HG03442 (cell line): ENCODE measurements at regions not wholly inside any gene's neighbourhood (a gene's known extent, or its start where the extent isn't known, plus 50 kb on each side); places are given as distances from the start of the nearest gene placed in this dataset.

Experiments used
- ATAC-seq: cut with Tn5 transposase; IDR thresholded peaks from one replicate; pipeline ENCODE4 v1.9.1; 2021; ENCODE audit warnings: mild to moderate bottlenecking, moderate library complexity; ENCODE audit not compliant: unreplicated experiment

DNA sequence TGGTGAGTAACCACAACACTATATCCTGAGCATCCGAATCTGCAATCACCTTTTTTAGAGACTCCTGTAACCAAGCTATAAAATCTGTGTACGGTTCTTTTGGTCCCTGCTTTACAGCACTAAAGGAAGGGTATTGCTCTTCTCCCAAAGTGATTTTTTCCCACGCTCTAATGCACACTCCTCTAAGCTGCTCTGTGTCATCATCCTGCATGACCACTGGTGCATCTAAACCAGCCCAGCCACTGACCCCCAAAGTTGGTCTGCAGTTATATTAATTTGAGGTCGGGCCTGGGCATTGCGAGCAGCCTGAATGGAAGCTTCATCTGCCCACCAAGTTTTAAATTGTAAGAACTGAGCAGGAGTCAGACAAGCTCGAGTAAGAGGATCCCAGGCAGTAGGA, 480.0 kb downstream of the PTPRU start:
- no peak for ATAC-seq

DNA sequence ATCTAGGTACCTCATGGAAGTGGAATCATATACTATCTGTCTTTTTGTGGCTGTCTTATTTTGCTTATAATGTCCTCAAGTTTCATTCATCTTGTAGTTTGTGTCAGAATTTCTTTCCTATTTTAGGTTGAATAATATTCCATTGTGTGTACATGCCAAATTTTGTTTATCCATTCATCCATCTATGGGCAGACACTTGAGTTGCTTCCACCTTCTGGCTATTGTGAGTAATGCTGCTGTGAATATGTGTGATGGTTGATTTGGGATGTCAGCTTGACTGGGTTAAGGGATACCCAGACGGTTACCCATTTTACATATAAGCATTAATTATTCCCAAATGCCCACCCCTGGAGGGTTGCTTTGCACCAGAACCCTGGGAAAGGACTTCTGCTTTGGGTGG, 477.5 kb downstream of the PTPRU start:
- ATAC-seq: no peak

DNA sequence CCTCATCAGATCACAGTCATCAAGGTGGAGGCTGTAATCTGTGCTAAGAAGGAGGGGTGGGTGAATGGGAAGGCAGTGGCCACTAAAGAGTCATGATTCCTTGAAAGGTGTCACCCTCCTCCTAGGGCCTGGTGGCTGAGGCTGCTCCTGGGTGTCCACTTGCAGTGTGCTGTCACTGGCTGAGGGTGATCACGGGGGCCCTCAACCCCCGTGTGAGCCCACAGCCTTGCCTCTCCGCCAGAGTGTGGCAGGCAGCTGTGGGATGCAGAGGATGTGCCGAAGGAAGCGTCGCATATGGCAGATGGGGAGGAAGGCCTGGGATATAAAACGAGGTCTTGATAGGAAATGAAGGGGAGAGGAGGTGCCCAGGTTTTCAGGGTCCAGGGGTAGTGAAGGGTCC, 476.5 kb downstream of the PTPRU start:
- ATAC-seq: no peak

DNA sequence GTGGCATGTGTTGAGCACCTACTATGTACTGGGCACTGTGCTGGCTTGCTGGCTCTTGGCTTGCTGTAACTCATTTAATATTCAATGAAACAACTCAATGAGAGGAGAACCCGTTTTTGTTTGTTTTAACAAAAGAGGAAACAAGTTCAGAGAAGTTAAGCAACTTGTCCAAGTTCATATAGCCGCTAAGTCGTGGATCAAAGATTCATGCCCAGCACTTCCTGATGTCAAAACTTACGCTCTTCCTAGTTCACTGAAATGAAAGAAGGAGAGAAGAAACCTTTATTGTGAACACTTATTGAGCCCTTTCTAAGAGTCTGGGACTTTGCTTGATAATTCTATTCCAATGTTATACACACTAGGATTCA, 475.9 kb downstream of the PTPRU start:
- ATAC-seq: no peak

DNA sequence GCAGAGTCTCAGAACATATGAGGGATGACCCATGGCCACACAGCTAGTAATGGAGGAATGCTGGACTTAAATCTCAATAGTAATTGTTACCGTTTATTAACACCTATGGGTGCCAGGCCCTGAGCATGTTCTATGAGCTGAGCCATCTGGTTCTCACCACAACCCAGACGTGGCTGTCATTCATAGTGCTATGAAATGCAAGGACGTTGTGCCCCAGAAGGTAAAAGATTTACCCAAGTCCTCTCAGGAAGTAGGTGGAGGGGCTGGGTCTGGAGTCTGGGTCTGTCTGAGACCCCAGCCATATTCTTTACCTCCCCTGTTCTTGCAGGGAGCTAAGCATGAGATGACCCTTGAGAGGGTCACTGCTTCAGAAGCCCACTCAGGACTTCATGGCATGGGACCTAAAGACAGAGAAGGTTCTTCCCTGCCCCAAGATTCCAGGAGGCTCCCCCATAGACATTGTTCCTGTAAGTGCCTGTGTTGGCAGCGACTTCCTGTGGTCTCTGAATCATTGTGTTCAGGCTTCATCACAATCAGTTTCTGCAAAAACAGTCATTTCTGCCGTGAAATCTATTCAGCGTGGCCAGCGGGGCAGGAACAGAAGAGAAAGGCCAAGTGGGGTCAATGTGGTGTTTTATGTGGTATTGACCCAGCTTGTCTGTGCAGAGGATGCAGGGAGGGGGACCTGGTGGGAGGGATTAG, 475.4 kb downstream of the PTPRU start:
- peak; percentile 42 for ATAC-seq

DNA sequence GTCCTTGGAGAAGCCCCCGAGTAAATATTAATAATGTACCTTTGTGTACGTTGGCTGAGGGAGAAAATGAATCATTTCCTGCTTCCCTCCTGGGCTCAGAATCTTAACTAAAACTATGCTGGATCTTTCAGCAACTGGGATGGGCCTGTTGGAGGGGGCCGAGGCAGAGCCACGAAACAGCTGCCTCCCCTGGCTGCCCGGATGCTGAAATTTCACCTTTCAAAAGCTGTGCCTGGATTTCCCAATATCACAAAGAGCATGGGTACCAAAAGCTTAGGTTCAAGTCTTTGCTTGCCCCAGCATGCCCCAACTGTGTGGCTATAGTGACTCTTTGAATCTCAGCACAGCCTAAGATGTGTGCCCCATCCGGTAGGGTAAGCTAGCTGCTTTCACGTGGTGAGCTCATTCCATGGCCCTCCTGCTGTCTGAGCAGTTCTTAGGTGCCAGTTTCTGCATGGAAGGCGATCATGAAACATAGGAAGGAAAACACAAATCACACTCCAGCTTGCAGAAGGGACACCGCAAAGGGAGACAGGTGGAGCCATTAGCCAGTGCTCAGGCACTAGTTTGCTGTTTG, 473.5 kb downstream of the PTPRU start:
- ATAC-seq: no peak

DNA sequence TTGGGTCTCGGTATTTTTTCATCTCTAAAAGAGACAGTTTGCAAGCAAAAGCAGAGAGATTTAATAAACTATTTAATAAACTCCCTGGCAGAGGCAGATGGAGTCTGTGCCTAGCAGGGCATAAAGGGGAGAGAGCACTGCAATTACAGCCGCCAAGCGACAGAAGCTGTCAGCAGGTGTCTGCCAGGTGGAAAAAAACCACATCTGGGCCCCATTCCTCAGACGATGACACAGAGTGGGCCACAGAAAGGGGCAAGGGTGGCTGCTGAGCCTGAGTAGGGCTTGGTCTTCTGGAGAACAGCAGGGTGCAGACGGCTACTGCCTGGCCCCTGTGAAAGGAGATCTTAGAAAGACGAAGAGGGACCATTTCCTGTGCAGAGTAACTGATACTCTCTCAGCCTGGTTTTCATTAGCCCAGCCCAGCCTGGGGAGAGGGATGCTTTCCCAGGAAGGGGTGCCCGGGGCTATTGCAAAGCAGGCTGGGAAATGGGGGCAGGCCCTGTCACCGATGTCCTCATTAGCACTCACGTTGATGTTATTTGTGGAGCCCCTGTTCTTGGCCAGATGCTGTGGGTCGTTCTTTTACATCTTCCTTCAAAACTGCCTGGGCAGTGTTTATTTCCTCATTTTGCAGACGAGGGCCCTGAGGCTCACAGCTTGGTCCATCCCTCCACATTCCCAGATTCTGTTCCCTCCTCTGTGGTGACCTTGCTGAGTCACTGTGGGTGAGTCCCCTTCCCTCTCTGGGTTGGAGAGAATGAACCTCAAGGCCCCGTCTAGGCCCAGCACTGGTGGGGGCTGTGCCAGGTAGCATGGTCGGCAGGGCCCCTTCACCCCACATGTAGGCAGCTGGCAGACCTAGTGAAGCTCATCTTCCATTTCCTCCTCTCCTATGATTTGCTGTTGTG, 472.7 kb downstream of the PTPRU start:
- ATAC-seq: no peak

DNA sequence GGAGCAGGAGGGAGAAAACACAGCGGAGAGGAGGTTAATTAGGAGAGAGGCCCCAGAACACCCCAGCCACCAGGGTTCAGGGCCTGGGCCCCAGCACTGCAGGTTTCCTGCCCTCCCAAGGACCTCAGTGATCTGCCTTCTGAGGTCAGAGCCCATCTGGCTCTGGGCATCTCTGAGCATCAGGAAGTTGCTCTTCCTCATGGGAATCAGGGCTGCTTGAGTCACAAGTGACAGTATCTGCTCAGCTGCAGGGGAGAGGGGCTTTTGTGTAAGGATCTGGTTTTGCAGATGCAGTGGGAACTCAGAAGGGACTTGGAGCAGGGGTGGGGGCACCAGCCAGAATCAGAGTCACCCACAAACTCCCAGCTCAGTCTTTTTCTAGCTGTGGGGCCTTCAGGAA, 472.1 kb downstream of the PTPRU start:
- no peak for ATAC-seq

DNA sequence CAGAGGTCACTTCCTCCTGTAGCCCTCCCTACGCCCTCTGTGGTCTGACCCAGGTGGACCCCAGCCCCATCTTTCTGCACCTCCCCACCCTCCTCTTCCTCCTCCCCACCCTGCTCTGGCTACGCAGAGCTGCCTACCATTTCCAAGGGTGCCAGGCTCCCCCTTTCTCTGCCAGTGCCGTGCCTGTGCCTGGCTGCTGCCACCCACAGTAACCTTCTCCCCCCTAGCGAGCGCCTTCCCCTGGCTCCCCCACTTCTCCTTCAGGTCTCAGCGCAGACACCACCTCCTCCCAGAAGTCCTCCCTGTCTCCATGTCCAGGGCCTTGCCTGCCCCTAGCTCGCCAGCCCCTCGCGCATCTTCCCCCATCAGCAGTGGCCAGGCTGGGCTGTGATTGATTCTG, 471.5 kb downstream of the PTPRU start:
- no peak for ATAC-seq

DNA sequence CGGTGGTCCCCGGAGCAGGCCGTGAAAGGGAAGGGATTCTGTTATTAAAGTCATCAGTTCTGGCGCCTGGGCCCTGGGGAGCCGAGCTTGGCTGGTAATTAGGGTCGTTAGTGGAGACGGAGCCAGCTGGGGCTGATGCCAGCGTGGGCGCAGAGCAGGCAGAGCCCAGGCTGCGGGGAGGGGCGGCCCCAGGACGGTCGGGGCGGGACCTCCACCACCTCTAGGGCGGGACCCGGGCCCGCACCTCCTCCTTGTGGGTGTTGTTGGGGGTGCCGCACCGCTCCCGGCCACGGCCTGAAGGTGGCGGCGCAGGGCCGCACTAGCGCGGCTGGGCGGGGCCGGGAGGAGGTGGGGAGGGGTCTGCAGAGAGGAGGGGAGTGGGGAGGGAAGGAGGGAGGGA, 470.6 kb downstream of the PTPRU start:
- ATAC-seq: peak; percentile 39

DNA sequence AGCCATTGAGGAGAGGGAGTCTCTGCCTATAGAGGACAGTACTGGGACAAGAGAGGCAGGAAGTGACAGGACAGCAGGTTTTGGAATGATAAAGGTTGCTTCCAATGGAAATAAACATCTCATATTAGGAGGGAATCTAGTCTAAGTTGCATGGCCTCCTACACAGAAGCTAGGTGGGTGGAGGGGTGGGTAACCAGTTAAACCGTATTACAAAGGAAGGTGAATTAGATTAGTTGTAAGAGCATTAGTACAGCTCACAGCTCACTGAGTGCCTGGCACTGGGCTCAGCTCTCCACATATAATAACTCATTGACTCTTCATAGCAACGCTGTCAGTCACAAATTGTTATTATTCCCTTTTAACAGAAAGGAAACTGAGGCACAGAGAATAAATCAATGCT, 468.1 kb downstream of the PTPRU start:
- ATAC-seq: no peak

DNA sequence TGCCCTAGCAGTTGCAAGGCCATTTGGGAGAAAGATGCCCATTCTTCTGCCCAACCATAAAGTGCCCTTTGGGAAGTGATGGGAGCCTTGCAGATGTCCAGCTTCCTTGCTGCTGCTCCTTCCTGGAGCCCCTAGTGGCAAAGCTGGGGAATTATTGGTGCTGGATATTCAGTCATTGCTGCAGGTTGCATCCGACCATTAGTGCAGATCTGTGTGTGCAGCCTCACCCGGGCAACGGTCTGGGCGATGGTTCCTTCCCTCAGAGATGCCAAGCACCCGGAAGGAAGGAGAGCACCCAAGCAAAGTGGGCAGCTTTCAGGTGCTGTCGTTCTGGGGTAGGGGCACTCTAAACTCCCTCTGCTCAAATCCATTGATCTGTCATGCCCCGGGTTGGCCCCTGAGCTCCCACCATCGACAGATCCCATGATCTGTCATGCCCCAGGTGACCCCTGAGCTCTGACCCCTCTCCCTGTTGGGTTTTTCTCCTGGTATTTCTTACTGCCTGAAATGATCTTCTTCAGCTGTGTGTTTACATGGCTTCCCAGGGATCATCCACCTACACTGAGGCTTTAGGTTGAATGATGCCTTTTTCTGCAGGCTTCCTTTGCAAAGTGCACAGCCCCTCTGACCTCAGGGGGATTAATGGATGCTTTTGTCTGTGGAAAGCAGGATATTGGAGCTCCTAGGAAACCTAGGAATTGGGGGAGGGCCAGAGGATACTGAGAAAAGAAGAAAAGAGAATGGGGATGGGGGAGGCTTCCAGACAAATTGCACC, 467.5 kb downstream of the PTPRU start:
- ATAC-seq: no peak

DNA sequence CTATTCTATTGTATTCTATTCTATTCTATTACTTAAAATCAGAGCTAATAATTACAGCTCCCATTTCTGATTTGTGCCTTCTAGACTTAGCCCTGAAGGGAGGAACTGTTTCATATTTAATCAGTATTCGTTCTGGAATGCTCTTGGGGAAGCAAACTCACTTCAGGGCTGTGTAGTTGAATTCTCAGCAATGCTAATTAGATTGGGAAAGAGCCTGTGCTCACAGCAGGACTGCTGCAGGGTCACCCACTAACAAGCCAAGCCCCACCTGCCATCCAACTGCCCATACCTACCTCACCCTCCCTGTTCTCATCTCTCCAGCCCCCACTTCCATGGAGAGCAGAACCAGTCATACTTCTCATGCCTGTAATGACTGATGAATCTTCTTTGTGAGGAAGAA, 464.2 kb downstream of the PTPRU start:
- no peak for ATAC-seq

DNA sequence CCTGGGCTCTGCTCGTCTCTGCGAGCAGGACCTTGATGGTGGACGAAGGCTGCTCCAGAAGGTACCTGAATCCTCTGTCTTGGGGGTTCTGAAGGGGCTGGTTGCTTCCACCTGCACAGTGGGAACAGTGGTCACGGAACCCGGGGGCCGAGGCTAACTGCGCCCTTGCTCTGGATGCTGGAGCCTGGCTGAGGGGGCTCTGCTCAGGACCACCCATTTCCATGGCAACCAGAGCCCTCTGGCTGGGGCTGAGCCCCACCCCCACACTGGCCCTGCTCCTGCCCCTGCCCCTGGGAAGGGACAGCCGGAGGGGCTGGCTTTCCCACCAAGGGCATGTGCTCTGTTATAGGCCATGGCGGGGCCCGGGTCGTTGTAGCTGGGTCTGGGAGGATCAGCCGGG, 462.3 kb downstream of the PTPRU start:
- no peak for ATAC-seq

DNA sequence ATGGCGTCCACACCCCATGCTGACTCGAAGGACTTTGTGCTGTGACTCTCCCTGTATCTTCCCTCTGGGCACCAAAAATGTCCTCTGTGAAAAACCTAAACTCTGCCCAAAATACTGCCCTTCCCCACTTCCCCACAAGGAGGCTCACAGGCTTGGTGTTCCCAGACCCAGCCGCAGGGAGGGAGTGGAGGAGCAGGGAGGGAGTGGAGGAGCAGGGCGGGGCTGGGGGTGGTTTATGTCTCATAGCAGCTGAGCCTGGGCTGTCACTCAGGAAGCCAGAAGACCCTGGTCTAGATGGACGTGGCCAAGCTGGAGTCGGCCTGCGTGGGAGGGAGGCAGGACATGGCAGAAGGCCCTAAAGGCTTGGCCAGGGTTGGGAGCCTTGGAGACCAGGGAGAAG, 461.7 kb downstream of the PTPRU start:
- no peak for ATAC-seq

DNA sequence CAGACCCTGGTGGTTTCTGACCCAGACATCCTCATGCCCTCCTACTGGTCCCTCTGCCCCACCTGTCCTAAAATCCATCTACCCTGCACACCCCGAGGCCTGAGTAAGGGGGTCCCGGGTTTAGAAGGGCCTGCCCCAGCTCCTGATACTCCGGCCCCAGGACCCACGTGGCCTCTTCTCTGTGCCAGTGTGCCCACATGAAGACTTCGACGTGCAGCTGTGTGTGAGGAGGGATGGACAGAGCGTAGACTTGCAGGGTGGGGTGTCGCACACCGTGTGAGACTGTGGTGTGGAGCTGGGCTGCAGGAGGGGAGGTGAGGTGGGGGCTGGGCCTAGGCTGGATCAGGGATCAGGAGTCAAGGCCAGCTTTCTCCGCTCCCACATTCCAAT, 461.1 kb downstream of the PTPRU start:
- no peak for ATAC-seq

DNA sequence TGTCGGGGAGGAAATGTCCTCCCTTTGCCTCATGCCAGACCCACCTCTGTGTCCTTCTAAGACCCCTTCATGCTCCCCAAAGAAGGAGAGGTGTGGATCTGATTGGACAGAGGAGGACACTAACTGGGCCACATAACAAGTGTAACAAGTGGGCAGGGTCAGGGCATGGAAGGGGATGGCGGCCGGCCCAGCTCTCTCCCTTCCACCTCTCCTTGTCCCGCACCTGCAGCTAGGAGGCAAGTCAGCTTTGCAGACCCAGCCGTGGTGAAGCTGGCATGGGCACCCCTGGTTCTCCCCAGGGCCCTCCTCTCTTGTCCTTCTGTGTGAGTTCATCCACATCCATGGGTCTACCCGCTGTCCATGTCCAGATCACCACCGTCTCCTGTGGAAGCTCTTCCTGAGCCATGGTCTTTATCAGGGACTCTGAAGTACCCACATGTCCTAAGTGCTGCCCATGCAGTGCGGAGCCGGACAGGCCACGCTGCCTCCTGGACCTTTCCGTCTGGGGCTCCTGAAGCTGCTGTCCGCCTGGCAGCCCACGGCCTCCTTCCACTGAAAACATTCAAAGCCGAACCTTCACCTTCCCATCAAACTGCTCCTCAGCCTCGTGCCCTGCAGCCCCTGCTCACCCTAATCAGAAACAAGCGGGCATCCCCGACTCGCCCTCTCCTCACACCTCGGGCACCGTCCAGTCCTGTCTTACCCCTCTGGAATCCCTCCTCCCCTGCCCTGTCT, 460.5 kb downstream of the PTPRU start:
- ATAC-seq: no peak

DNA sequence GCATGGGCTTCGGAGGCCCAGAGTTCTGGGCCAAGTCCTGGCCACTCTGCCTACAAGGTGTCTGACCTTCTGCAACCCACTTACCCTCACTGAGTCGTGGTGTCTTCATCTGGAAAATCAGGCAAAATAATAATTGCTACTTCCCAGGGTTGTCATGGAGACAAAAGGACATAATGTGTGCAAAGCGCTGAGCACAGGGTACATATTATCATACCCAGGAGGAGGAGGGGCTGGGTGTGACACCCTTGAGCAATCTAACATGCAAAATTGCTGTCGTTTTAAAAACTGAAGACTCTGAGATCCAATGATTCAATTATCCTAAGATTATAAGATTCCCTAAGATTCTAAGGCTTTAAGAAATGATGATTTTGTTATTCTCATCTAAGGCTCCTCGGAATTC, 459.5 kb downstream of the PTPRU start:
- no peak for ATAC-seq

DNA sequence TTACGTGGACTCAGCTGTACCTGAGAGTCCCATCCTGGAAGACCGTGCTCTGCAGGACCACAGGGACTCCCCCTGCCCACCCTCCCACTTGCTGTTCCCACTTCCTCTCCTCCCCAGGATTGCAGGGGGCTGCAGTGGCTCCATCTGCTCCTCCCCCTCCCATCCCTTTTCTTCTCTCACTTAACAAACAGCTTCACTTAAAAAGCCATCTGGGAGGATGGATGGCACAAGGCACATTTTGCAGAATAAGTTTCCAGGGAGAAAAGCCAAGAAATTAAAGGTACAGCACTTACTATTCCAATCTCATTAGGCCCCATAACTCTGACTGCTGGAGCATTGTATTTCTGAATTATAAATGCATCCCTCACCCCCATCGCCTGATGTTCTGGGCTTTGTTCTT, 458.7 kb downstream of the PTPRU start:
- no peak for ATAC-seq

DNA sequence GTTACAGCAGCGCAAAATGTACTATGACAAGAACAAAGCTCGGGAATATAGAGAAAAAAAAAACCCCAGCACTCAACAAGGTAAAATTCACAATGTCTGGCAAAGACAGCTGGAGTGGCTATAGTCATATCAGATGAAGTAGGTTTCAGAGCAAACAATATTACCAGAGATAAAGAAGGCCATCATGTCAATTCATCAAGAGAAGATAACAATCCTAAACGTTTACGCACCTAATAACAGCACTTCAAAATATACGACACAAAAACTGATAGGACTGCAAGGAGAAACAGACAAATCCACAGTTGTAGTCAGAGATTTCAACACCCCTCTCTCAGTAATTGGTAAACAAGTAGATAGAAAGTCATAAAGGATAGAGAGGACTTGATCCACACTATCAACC, 455.2 kb downstream of the PTPRU start:
- ATAC-seq: no peak

DNA sequence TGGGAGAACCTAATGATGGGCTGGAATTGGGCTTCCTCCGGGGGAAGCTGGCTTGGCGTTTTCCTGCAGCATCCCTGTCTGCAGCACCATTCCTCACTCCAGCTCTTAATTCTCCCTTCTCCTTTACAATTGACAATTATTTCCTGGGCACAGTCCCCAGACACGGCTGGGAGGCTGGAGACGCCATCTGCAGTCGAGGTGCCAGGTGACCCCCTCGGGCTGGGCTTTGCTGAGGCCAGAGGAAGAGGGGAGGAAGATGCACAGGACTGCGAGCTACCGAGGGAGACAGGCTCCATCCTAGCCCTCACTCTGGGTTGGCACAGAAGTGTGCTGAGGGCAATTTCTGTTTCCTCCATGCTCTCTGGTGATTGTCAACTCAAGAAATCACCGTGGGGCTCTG, 453.8 kb downstream of the PTPRU start:
- no peak for ATAC-seq
